ENCODE measurements at regions not wholly inside any gene's neighbourhood (a gene's known extent, or its start where the extent isn't known, plus 50 kb on each side); places are given as distances from the start of the nearest gene placed in this dataset.

DNA sequence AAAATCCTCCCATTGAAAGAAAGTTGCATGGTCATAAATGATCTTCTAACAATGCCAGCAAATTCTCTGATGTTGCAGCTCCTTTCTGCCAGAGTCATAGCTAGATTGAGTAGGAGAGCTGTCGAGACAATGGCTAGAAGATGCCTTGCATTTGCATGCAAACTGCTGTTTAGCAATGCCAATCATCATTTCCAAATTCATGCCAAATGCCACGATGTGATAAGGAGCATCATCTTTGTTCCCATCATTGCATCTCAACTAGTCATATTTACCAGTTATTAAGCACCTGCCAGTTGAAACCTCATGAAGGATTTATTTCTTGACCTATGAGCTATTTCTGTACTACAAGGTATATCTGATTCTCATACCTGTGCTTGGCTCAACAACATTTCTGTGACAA lies 246.4 kb upstream of the PIK3R1 start:
- no peak overlapping the region for H3K27ac ChIP-seq
- TF ChIP-seq, protein P1, sequence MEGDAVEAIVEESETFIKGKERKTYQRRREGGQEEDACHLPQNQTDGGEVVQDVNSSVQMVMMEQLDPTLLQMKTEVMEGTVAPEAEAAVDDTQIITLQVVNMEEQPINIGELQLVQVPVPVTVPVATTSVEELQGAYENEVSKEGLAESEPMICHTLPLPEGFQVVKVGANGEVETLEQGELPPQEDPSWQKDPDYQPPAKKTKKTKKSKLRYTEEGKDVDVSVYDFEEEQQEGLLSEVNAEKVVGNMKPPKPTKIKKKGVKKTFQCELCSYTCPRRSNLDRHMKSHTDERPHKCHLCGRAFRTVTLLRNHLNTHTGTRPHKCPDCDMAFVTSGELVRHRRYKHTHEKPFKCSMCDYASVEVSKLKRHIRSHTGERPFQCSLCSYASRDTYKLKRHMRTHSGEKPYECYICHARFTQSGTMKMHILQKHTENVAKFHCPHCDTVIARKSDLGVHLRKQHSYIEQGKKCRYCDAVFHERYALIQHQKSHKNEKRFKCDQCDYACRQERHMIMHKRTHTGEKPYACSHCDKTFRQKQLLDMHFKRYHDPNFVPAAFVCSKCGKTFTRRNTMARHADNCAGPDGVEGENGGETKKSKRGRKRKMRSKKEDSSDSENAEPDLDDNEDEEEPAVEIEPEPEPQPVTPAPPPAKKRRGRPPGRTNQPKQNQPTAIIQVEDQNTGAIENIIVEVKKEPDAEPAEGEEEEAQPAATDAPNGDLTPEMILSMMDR (conservative IDR thresholded peaks at IDR 0.05): no peak

DNA sequence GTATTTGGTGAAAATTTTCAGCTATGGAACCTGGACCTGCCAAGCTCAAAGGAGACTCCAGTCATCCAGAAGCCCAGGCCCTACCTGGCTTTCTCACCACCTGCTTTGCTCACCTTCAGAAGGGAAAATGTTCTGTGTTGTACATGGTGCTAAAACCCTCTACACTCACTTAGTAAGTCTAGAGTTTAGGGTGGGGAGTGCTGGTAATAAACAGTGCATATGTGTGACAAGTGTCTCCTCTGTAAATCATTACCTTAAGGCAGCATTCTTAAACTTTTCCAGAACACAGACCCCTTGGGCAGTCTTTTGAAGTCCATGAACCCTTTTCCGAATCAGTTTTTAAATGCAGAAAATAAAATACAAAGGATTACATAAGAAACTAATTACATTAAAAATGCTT lies 248.8 kb upstream of the PIK3R1 start:
- H3K27ac ChIP-seq: no peak overlapping the region
- TF ChIP-seq, protein P1 (conservative IDR thresholded peaks at IDR 0.05): no peak

DNA sequence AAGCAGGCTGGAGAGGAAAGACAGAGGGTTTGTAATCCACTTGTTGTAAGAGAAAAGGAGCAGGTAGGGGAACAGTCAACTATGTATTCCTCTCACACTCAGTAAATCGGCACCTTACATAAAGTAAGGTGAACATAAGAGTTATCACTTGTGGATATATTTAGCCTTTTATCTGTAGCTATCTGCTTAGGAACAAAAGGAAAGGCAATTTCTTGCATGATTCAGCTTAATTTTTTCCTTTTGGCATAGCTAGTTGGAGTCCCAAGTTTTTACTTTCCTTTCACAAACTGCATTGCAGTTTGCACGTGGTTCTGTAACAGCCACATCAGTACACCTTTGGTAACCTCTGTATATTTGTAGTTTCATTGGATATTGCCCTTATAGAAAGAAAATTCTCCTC lies 250.9 kb upstream of the PIK3R1 start:
- TF ChIP-seq, protein P1 (conservative IDR thresholded peaks at IDR 0.05): no peak
- H3K27ac ChIP-seq: peak overlapping the region; percentile 31; the same call in 1 of the 2 replicates

DNA sequence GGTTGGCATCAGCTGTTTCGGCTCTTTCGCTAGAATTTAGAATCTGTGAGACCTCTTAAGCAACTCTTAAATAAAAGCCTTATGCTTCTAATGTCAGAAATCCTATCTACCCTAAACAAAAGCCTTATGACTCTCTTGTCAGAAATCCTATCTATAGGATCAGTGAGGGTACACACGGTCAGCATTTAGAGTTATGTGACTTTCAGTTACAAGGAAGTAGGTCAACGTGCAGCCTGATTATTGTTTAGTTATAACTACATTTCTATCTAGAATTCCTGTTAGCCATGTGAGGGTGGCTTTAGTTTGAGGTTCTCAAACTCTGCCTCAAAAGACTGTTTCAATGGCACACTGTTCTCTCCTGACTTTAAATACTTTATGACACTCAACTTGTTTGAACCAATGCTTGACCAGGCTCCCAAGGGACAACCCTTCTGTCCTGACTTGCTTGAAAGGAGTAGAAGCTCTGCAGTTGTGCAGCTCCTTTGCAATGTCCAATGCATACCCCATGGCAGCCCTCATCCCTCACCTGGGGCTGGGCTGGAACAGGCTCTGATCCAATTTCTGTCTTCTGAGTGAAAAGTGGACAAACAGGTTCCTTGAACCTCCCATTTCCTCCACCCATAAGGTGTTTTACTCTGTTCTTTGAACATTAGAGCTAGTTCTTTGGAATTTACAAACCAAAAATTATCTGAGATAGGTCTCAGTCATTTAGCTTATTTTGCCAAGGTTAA lies 251.6 kb upstream of the PIK3R1 start:
- TF ChIP-seq, protein P1 (conservative IDR thresholded peaks at IDR 0.05): no peak
- peak overlapping the region; percentile 31; the same call in 1 of the 2 replicates for H3K27ac ChIP-seq

DNA sequence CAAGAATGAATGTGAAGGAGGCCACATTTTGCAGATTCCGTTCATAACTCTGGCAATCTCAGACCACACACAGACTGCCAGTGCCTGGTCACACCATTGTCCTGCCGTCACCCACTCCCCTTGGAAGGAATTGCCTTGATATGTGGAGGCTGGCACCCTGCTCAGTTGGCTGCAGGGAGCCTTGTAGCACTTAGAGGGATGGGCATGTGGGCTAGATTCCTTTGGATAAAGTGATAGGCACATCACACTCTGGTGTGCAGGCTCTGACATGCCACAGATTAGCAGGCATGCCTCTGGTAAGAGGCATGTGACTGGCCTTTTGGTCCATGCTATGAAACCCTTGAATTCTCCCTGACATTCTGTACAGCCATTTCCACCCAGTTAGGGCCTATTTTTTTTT lies 254.6 kb upstream of the PIK3R1 start:
- H3K27ac ChIP-seq: no peak overlapping the region
- TF ChIP-seq, protein P1 (conservative IDR thresholded peaks at IDR 0.05): no peak

DNA sequence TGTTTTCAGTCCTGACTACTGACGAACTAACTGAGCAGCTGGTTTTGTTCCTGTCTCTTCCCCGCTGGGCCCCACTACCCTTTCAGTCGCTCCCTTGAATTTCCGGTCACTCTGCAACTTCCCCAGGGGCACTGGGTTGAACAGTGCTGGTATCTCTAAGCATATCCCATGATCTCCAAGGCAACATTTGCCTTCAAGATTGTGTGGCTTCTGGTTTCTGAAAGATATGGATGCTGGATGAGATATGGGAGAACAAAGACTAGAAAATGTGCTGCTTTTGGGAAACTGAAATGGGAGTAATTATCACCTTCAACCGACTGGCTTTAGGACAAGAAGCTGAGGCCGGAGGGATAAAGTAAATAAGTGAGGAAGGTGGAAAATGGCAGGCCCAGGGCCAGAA lies 258.2 kb upstream of the PIK3R1 start:
- no peak overlapping the region for H3K27ac ChIP-seq
- TF ChIP-seq, protein P1 (conservative IDR thresholded peaks at IDR 0.05): no peak

DNA sequence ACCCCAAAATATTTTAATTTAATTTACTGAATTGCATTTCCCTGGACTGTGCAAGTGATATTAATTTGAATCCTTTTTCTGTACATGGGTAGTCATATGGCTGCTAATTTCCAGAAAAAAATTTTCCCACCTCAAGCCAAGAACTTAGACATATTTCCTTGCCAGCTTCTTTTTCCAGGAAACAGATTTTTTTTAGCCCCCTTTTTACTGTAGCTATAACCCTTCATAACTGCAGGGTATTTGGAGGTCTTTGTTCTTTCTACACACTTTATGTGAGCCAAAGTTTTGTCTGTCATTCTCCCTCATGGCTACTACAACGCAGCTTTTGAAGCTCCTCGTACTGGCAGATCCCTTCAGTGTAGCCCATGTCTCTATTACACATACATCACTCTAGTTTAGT lies 261.2 kb upstream of the PIK3R1 start:
- TF ChIP-seq, protein P1 (conservative IDR thresholded peaks at IDR 0.05): no peak
- H3K27ac ChIP-seq: no peak overlapping the region

All from VCaP (cell line).